ENCODE measurements at regions not wholly inside any gene's neighbourhood (a gene's known extent, or its start where the extent isn't known, plus 50 kb on each side); places are given as distances from the start of the nearest gene placed in this dataset.

- no peaks in the 10 kb centered on the region for H3K27me3 ChIP-seq
- no peaks in the 10 kb centered on the region for H3K36me3 ChIP-seq
- H3K4me1 ChIP-seq (ENCODE audit: low read depth) = peaks cover 4% of the 10 kb centered on the region
- no peak for TF ChIP-seq CTCF (IDR thresholded peaks at IDR 0.05; ENCODE audit: low read depth, low read length)
- no peak overlapping the region for H3K27ac ChIP-seq
- H3K4me3 ChIP-seq = no peak overlapping the region
- no peak for DNase-seq (ENCODE audit: low read depth in 1 of 2, low spot score in 1 of 2)
- H3K9me3 ChIP-seq (ENCODE audit: low read depth) = no peaks in the 10 kb centered on the region
These were observed 482.5 kb downstream of the FLRT2 start for GRCh38 chr14:86012461-86012860.

- H3K27ac ChIP-seq = no peak overlapping the region
- DNase-seq (ENCODE audit: low read depth in 1 of 2, low spot score in 1 of 2) = peak in 1 of 2 donors; percentile 44
- H3K27me3 ChIP-seq = no peaks in the 10 kb centered on the region
- no peak for TF ChIP-seq CTCF (IDR thresholded peaks at IDR 0.05; ENCODE audit: low read depth, low read length)
- H3K4me1 ChIP-seq (ENCODE audit: low read depth) = no peaks in the 10 kb centered on the region
- H3K4me3 ChIP-seq = no peak overlapping the region
- no peaks in the 10 kb centered on the region for H3K9me3 ChIP-seq (ENCODE audit: low read depth)
- H3K36me3 ChIP-seq = no peaks in the 10 kb centered on the region
These were observed 474.1 kb downstream of the FLRT2 start for GRCh38 chr14:86003998-86004397.

GRCh38 chr14:85996551-85996950 is 466.6 kb downstream of the FLRT2 start:
- no peak for DNase-seq (ENCODE audit: low read depth in 1 of 2, low spot score in 1 of 2)
- TF ChIP-seq CTCF (IDR thresholded peaks at IDR 0.05; ENCODE audit: low read depth, low read length) = no peak
- Histone ChIP-seq H3K27me3 (no peaks in the 10 kb centered on the region), H3K36me3 (no peaks in the 10 kb centered on the region), H3K9me3 (ENCODE audit: low read depth) (no peaks in the 10 kb centered on the region), H3K27ac (no peak overlapping the region), H3K4me3 (no peak overlapping the region), H3K4me1 (ENCODE audit: low read depth) (no peaks in the 10 kb centered on the region)

- Histone ChIP-seq H3K27me3 (no peaks in the 10 kb centered on the region), H3K27ac (no peak overlapping the region), H3K4me1 (ENCODE audit: low read depth) (no peaks in the 10 kb centered on the region), H3K4me3 (no peak overlapping the region), H3K36me3 (no peaks in the 10 kb centered on the region), H3K9me3 (ENCODE audit: low read depth) (no peaks in the 10 kb centered on the region)
- no peak for TF ChIP-seq CTCF (IDR thresholded peaks at IDR 0.05; ENCODE audit: low read depth, low read length)
- no peak for DNase-seq (ENCODE audit: low read depth in 1 of 2, low spot score in 1 of 2)
These were observed 461.2 kb downstream of the FLRT2 start for GRCh38 chr14:85991156-85991555.

- DNase-seq (ENCODE audit: low read depth in 1 of 2, low spot score in 1 of 2) = no peak
- no peaks in the 10 kb centered on the region for H3K36me3 ChIP-seq
- no peaks in the 10 kb centered on the region for H3K4me1 ChIP-seq (ENCODE audit: low read depth)
- no peaks in the 10 kb centered on the region for H3K9me3 ChIP-seq (ENCODE audit: low read depth)
- H3K27ac ChIP-seq = no peak overlapping the region
- H3K4me3 ChIP-seq = no peak overlapping the region
- TF ChIP-seq CTCF (IDR thresholded peaks at IDR 0.05; ENCODE audit: low read depth, low read length) = no peak
- no peaks in the 10 kb centered on the region for H3K27me3 ChIP-seq
These were observed 458.0 kb downstream of the FLRT2 start for GRCh38 chr14:85987907-85988306.

- Histone ChIP-seq H3K27me3 (no peaks in the 10 kb centered on the region), H3K36me3 (no peaks in the 10 kb centered on the region), H3K9me3 (ENCODE audit: low read depth) (no peaks in the 10 kb centered on the region), H3K27ac (no peak overlapping the region), H3K4me3 (no peak overlapping the region), H3K4me1 (ENCODE audit: low read depth) (no peaks in the 10 kb centered on the region)
- no peak for DNase-seq (ENCODE audit: low read depth in 1 of 2, low spot score in 1 of 2)
- no peak for TF ChIP-seq CTCF (IDR thresholded peaks at IDR 0.05; ENCODE audit: low read depth, low read length)
These were observed 457.3 kb downstream of the FLRT2 start for GRCh38 chr14:85987292-85987691.
